Fibroblast of lung (primary cell): ENCODE measurements at regions not wholly inside any gene's neighbourhood (a gene's known extent, or its start where the extent isn't known, plus 50 kb on each side); places are given as distances from the start of the nearest gene placed in this dataset.

Experiments used
- DNase-seq, 2 donors: peaks; one replicate each; pipeline versions ENCODE4 v3.0.0 to v3.0.0-alpha.2; 2010; ENCODE audit warnings: low read depth in 2 of 2
- H2AFZ ChIP-seq: 2 replicates; pipeline ENCODE4 v1.5.1; 2012; ENCODE audit warnings: low read length, control low read depth, inconsistent platforms
- H3K27ac ChIP-seq: 2 replicates; pipeline ENCODE4 v1.5.1; 2011; ENCODE audit warnings: low read length, control low read depth; ENCODE audit not compliant: insufficient read depth
- H3K27me3 ChIP-seq: 2 replicates; pipeline ENCODE4 v1.5.1; 2011; ENCODE audit warnings: mild to moderate bottlenecking, low read length; ENCODE audit not compliant: control insufficient read depth, insufficient read depth
- H3K36me3 ChIP-seq: 2 replicates; pipeline ENCODE4 v1.5.1; 2011; ENCODE audit warnings: low read length; ENCODE audit not compliant: control insufficient read depth, insufficient read depth
- H3K4me1 ChIP-seq: 2 replicates; pipeline ENCODE4 v1.5.1; 2011; ENCODE audit warnings: low read length; ENCODE audit not compliant: control insufficient read depth, insufficient read depth; ENCODE audit errors: extremely low read depth
- H3K4me2 ChIP-seq: 2 replicates; pipeline ENCODE4 v1.5.1; 2011; ENCODE audit warnings: low read length, control low read depth; ENCODE audit not compliant: insufficient read depth; ENCODE audit errors: extremely low read depth
- H3K4me3 ChIP-seq, 4 experiments: fragments of 200-600 bp in 1 of 4; sonication (generic) in 1 of 4; replicated peaks in 1 of 4; 2 replicates each; pipeline ENCODE4 v1.5.1; 2011 to 2016; ENCODE audit warnings: low read length in 4 of 4, low read depth in 3 of 4, mild to moderate bottlenecking in 3 of 4, control low read depth in 2 of 4, inconsistent platforms in 1 of 4, mixed read lengths in 1 of 4; ENCODE audit not compliant: insufficient read depth in 1 of 4; ENCODE audit errors: control extremely low read depth in 1 of 4
- H3K79me2 ChIP-seq: 2 replicates; pipeline ENCODE4 v1.5.1; 2012; ENCODE audit warnings: mild to moderate bottlenecking, low read length, inconsistent platforms; ENCODE audit not compliant: control insufficient read depth, insufficient read depth
- H3K9ac ChIP-seq: 2 replicates; pipeline ENCODE4 v1.5.1; 2011; ENCODE audit warnings: mild to moderate bottlenecking, low read length, control low read depth; ENCODE audit not compliant: insufficient read depth
- H3K9me3 ChIP-seq: 2 replicates; pipeline ENCODE4 v1.5.1; 2012; ENCODE audit warnings: low read depth, low read length; ENCODE audit not compliant: control insufficient read depth, insufficient read depth
- H4K20me1 ChIP-seq: 2 replicates; pipeline ENCODE4 v1.5.1; 2011; ENCODE audit warnings: low read length; ENCODE audit not compliant: control insufficient read depth, insufficient read depth; ENCODE audit errors: extremely low read depth
- CTCF ChIP-seq, 2 donors: IDR thresholded peaks in 1 of 2; conservative IDR thresholded peaks in 1 of 2; 1 replicate in 1 of 2; 2 replicates in 1 of 2; pipeline ENCODE4 v1.5.1; 2011 to 2012; ENCODE audit warnings: low read length in 2 of 2, control low read depth in 1 of 2, inconsistent platforms in 1 of 2, low read depth in 1 of 2, mild to moderate bottlenecking in 1 of 2
- EZH2 ChIP-seq: IDR thresholded peaks from 2 replicates; pipeline ENCODE4 v1.5.1; 2012; ENCODE audit warnings: low read length, control low read depth, mild to moderate bottlenecking; ENCODE audit errors: missing control alignments

- H3K9ac ChIP-seq: no peak overlapping the region
- H3K9me3 ChIP-seq: no peaks in the 10 kb centered on the region
- H3K4me1 ChIP-seq: no peaks in the 10 kb centered on the region
- no peak overlapping the region for H3K27ac ChIP-seq
- no peaks in the 10 kb centered on the region for H3K79me2 ChIP-seq
- H4K20me1 ChIP-seq: no peaks in the 10 kb centered on the region
- H3K4me3 ChIP-seq: no peak overlapping the region
- no peaks in the 10 kb centered on the region for H3K36me3 ChIP-seq
- TF ChIP-seq CTCF (conservative IDR thresholded peaks at IDR 0.05 in 1 of 2, IDR thresholded peaks at IDR 0.05 in 1 of 2; ENCODE audit: low read depth in 1 of 2, low read length in 2 of 2) (no peak), EZH2 (no peak)
- H3K4me2 ChIP-seq: no peak overlapping the region
- no peak for DNase-seq
- no peak overlapping the region for H2AFZ ChIP-seq
- H3K27me3 ChIP-seq: no peaks in the 10 kb centered on the region
Measured at GRCh38 chr2:5067816-5068215, 624.4 kb upstream of the SOX11 start.

- peak in 1 of 2 donors; percentile 15 for DNase-seq
- no peak overlapping the region for H3K9ac ChIP-seq
- no peaks in the 10 kb centered on the region for H3K79me2 ChIP-seq
- TF ChIP-seq CTCF (conservative IDR thresholded peaks at IDR 0.05 in 1 of 2, IDR thresholded peaks at IDR 0.05 in 1 of 2; ENCODE audit: low read depth in 1 of 2, low read length in 2 of 2): no peak
- TF ChIP-seq EZH2: no peak
- no peak overlapping the region for H3K27ac ChIP-seq
- no peaks in the 10 kb centered on the region for H3K27me3 ChIP-seq
- H3K4me3 ChIP-seq: no peak overlapping the region
- H3K4me2 ChIP-seq: no peak overlapping the region
- H3K9me3 ChIP-seq: no peaks in the 10 kb centered on the region
- no peak overlapping the region for H2AFZ ChIP-seq
- no peaks in the 10 kb centered on the region for H3K36me3 ChIP-seq
- no peaks in the 10 kb centered on the region for H4K20me1 ChIP-seq
- H3K4me1 ChIP-seq: no peaks in the 10 kb centered on the region
Measured at GRCh38 chr2:5070257-5070656, 621.9 kb upstream of the SOX11 start.

GRCh38 chr2:5074733-5075132 lies 617.5 kb upstream of the SOX11 start:
- no peak overlapping the region for H3K4me2 ChIP-seq
- no peaks in the 10 kb centered on the region for H3K9me3 ChIP-seq
- H2AFZ ChIP-seq: no peak overlapping the region
- no peaks in the 10 kb centered on the region for H4K20me1 ChIP-seq
- no peak overlapping the region for H3K4me3 ChIP-seq
- DNase-seq: no peak
- no peak overlapping the region for H3K27ac ChIP-seq
- no peaks in the 10 kb centered on the region for H3K4me1 ChIP-seq
- H3K79me2 ChIP-seq: no peaks in the 10 kb centered on the region
- H3K36me3 ChIP-seq: no peaks in the 10 kb centered on the region
- no peak overlapping the region for H3K9ac ChIP-seq
- TF ChIP-seq CTCF (conservative IDR thresholded peaks at IDR 0.05 in 1 of 2, IDR thresholded peaks at IDR 0.05 in 1 of 2; ENCODE audit: low read depth in 1 of 2, low read length in 2 of 2) (no peak), EZH2 (no peak)
- no peaks in the 10 kb centered on the region for H3K27me3 ChIP-seq
